H1 (cell line): ENCODE measurements at regions not wholly inside any gene's neighbourhood (a gene's known extent, or its start where the extent isn't known, plus 50 kb on each side); places are given as distances from the start of the nearest gene placed in this dataset.

Source experiments
- ATF2 ChIP-seq: IDR thresholded peaks from 2 replicates; pipeline ENCODE4 v1.6.1; 2012; ENCODE audit warnings: low read length, inconsistent platforms
- EP300 ChIP-seq, 2 experiments: IDR thresholded peaks; 1 replicate in 1 of 2; 2 replicates in 1 of 2; pipeline ENCODE4 v1.6.1; 2011 to 2012; ENCODE audit warnings: low read depth in 2 of 2, low read length in 2 of 2, mild to moderate bottlenecking in 2 of 2, borderline replicate concordance in 1 of 2, inconsistent platforms in 1 of 2, moderate library complexity in 1 of 2

DNA sequence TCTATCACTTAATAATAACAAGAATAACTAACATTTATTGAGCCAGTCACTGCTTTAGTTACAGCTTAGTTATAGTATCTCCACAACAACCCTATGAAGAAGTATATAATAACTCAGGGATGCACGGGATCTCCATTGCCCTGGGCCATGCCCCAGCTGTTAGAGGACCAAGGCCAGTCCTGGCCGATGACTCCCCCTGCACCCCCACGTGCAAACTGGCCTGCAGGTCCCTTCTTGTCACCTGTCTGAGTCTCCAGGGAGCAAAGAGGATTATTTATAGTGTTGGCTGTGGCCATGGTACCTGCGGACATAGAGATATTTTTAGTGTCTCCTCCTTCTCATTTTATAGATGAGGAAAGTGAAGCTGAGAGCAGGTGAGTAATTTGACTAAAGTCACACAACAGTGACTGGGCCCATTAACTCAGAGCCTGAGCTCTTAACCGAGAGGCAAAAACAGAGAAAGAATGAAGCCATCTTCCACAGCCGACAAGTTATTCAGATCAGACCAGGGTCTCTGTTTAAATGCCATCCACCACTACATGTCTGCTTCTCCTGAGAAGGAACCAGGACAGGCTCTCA lies 94.4 kb downstream of the TMEM215 start (continued):
- TF ChIP-seq ATF2 (no peak), EP300 (IDR thresholded peaks at IDR 0.05; ENCODE audit: borderline replicate concordance in 1 of 2, low read depth in 2 of 2, low read length in 2 of 2) (no peak)
